CD4-positive, alpha-beta T cell (primary cell): ENCODE measurements at regions not wholly inside any gene's neighbourhood (a gene's known extent, or its start where the extent isn't known, plus 50 kb on each side); places are given as distances from the start of the nearest gene placed in this dataset.

Experiments
- ATAC-seq: fragments of 200-7000 bp; cut with Tn5 transposase; one replicate; pipeline ENCODE4 v1.10.0; 2022; ENCODE audit warnings: mild to moderate bottlenecking; ENCODE audit not compliant: poor library complexity
- CTCF ChIA-PET: fragments of 350-600 bp; sonication (Branson Sonifier 250); formaldehyde crosslinking; loops from one replicate; lab custom pipeline; 2021; ENCODE audit warnings: antibody characterized with exemption, inconsistent platforms; lab: Charles Lee
- POLR2A ChIA-PET: fragments of 350-600 bp; sonication (Branson Sonifier 250); formaldehyde crosslinking; loops from one replicate; lab custom pipeline; 2021; ENCODE audit warnings: antibody characterized with exemption, inconsistent platforms; lab: Charles Lee
- DNase-seq, 14 experiments: peaks; one replicate each; pipeline ENCODE4 v3.0.0-alpha.2; 2013 to 2020; ENCODE audit warnings: mixed read lengths in 2 of 14
- H3K27ac ChIP-seq, 2 donors: one replicate each; pipeline versions ENCODE4 v1.5.1 to v1.7.0; 2013; ENCODE audit warnings: low read length in 2 of 2, low read depth in 1 of 2, mild to moderate bottlenecking in 1 of 2
- H3K27me3 ChIP-seq, 2 experiments: 1 replicate in 1 of 2; 2 replicates in 1 of 2; pipeline versions ENCODE4 v1.6.1 to v1.7.0; 2013; ENCODE audit warnings: low read length in 2 of 2, control low read depth in 1 of 2, mild to moderate bottlenecking in 1 of 2, moderate library complexity in 1 of 2; ENCODE audit not compliant: insufficient read depth in 2 of 2, control insufficient read depth in 1 of 2
- H3K36me3 ChIP-seq: one replicate; pipeline ENCODE4 v1.6.1; 2013; ENCODE audit warnings: low read length, control low read depth; ENCODE audit not compliant: insufficient read depth
- H3K4me1 ChIP-seq: one replicate; pipeline ENCODE4 v1.6.1; 2013; ENCODE audit warnings: low read length, control low read depth; ENCODE audit not compliant: insufficient read depth
- H3K4me3 ChIP-seq: one replicate; pipeline ENCODE4 v1.5.1; 2013; ENCODE audit warnings: mild to moderate bottlenecking, low read length, moderate library complexity
- H3K9me3 ChIP-seq, 2 experiments: 1 replicate in 1 of 2; 2 replicates in 1 of 2; pipeline versions ENCODE4 v1.6.1 to v1.7.0; 2013; ENCODE audit warnings: low read length in 2 of 2, mild to moderate bottlenecking in 2 of 2, control low read depth in 1 of 2, moderate library complexity in 1 of 2; ENCODE audit not compliant: control insufficient read depth in 1 of 2, insufficient read depth in 1 of 2
- H3K27ac Mint-ChIP-seq: one replicate; pipeline ENCODE4 v1.8.0; 2020; ENCODE audit warnings: mixed read lengths
- H3K27me3 Mint-ChIP-seq: one replicate; pipeline ENCODE4 v1.8.0; 2021; ENCODE audit warnings: mixed read lengths
- H3K36me3 Mint-ChIP-seq: one replicate; pipeline ENCODE4 v1.8.0; 2021; ENCODE audit warnings: low read depth, mixed read lengths
- H3K4me1 Mint-ChIP-seq: one replicate; pipeline ENCODE4 v1.8.0; 2021; ENCODE audit warnings: low read depth, mixed read lengths
- H3K4me3 Mint-ChIP-seq: one replicate; pipeline ENCODE4 v1.8.0; 2020; ENCODE audit warnings: mild to moderate bottlenecking, mixed read lengths
- H3K9me3 Mint-ChIP-seq: one replicate; pipeline ENCODE4 v1.8.0; 2020; ENCODE audit warnings: mixed read lengths
- intact Hi-C, 2 experiments: fragments of 100-400 bp; cut with DNase I in 1 of 2; cut with micrococcal nuclease in 1 of 2; formaldehyde crosslinking; loops; one replicate each; pipeline versions ENCODE4 v1.15.1 to v1.9.0; 2023 to 2025; cut with DNase I, micrococcal nuclease
- TF ChIP-seq, protein P1 (sequence below): fragments of 200-600 bp; IDR thresholded peaks from one replicate; pipeline ENCODE4 v1.8.0; 2022; ENCODE audit warnings: antibody characterized with exemption, mild to moderate bottlenecking

- H3K4me1 ChIP-seq: no peaks in the 10 kb centered on the region
- no peaks in the 10 kb centered on the region for H3K9me3 Mint-ChIP-seq
- intact Hi-C loops: no loop called here
- TF ChIP-seq, protein P1, sequence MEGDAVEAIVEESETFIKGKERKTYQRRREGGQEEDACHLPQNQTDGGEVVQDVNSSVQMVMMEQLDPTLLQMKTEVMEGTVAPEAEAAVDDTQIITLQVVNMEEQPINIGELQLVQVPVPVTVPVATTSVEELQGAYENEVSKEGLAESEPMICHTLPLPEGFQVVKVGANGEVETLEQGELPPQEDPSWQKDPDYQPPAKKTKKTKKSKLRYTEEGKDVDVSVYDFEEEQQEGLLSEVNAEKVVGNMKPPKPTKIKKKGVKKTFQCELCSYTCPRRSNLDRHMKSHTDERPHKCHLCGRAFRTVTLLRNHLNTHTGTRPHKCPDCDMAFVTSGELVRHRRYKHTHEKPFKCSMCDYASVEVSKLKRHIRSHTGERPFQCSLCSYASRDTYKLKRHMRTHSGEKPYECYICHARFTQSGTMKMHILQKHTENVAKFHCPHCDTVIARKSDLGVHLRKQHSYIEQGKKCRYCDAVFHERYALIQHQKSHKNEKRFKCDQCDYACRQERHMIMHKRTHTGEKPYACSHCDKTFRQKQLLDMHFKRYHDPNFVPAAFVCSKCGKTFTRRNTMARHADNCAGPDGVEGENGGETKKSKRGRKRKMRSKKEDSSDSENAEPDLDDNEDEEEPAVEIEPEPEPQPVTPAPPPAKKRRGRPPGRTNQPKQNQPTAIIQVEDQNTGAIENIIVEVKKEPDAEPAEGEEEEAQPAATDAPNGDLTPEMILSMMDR: no peak
- DNase-seq: no peak
- ChIA-PET POLR2A (no interaction called here), CTCF (no interaction called here)
- no peaks in the 10 kb centered on the region for H3K9me3 ChIP-seq
- no peaks in the 10 kb centered on the region for H3K36me3 Mint-ChIP-seq
- no peaks in the 10 kb centered on the region for H3K36me3 ChIP-seq
- no peaks in the 10 kb centered on the region for H3K27me3 ChIP-seq
- H3K4me1 Mint-ChIP-seq: no peaks in the 10 kb centered on the region
- no peak overlapping the region for H3K27ac Mint-ChIP-seq
- H3K27ac ChIP-seq: no peak overlapping the region
- no peak for ATAC-seq
- H3K27me3 Mint-ChIP-seq: no peaks in the 10 kb centered on the region
- no peak overlapping the region for H3K4me3 ChIP-seq
- no peak overlapping the region for H3K4me3 Mint-ChIP-seq
Measured at GRCh38 chr4:151833174-151833573, 72.4 kb upstream of the GATB start.

DNA sequence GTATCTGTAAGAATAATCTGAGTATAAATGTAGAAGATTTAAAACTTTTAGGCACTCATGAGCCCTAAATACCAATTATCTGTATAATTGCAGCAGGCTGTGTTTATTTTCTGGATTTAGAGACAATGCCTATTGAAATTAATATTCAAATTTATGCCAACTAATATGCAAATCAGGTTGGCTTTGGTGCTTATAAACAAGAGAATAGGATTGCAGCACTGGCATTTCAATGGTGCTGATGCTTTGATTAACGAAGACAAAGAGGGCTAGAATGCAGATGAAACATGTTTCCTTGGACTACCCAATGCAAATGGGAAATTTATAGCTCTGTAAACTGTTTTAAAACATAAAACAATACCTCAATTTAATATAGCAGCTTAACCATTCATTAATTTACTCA lies 70.7 kb upstream of the GATB start:
- H3K36me3 Mint-ChIP-seq: no peaks in the 10 kb centered on the region
- no peaks in the 10 kb centered on the region for H3K4me1 Mint-ChIP-seq
- ATAC-seq: no peak
- Histone ChIP-seq H3K36me3 (no peaks in the 10 kb centered on the region), H3K4me3 (no peak overlapping the region), H3K9me3 (no peaks in the 10 kb centered on the region), H3K4me1 (no peaks in the 10 kb centered on the region), H3K27ac (no peak overlapping the region), H3K27me3 (no peaks in the 10 kb centered on the region)
- H3K4me3 Mint-ChIP-seq: no peak overlapping the region
- no peaks in the 10 kb centered on the region for H3K9me3 Mint-ChIP-seq
- CTCF ChIA-PET: interaction anchor here (0.6 kb wide), 1 partner anchor 375 kb away, joined by 4 read pairs; no protein-coding TSS in a partner anchor
- TF ChIP-seq, protein P1: no peak
- DNase-seq: no peak
- no peaks in the 10 kb centered on the region for H3K27me3 Mint-ChIP-seq
- POLR2A ChIA-PET: no interaction called here
- H3K27ac Mint-ChIP-seq: no peak overlapping the region
- intact Hi-C loops: no loop called here

- TF ChIP-seq, protein P1: no peak
Measured at GRCh38 chr4:151830168-151830567, 69.4 kb upstream of the GATB start.

More at GRCh38 chr4:151830168-151830567, 69.4 kb upstream of the GATB start:
- ChIA-PET POLR2A (no interaction called here), CTCF (no interaction called here)
- Histone ChIP-seq H3K4me1 (no peaks in the 10 kb centered on the region), H3K36me3 (no peaks in the 10 kb centered on the region), H3K27ac (no peak overlapping the region), H3K4me3 (no peak overlapping the region), H3K9me3 (no peaks in the 10 kb centered on the region), H3K27me3 (no peaks in the 10 kb centered on the region)
- H3K27me3 Mint-ChIP-seq: no peaks in the 10 kb centered on the region
- no peak for DNase-seq
- H3K9me3 Mint-ChIP-seq: no peaks in the 10 kb centered on the region
- no peaks in the 10 kb centered on the region for H3K36me3 Mint-ChIP-seq
- no peak overlapping the region for H3K4me3 Mint-ChIP-seq
- intact Hi-C loops: no loop called here
- no peaks in the 10 kb centered on the region for H3K4me1 Mint-ChIP-seq
- no peak for ATAC-seq
- no peak overlapping the region for H3K27ac Mint-ChIP-seq
